Stimulated activated CD8-positive, alpha-beta memory T cell treated with anti-CD3 and anti-CD28 coated beads, Interleukin-2, amount 100 ng/mL, for 1 hour (primary cell): ENCODE measurements at regions not wholly inside any gene's neighbourhood (a gene's known extent, or its start where the extent isn't known, plus 50 kb on each side); places are given as distances from the start of the nearest gene placed in this dataset.
"Not testable (repeated sequence)": the region's sequence is repeated elsewhere in the genome, so short reads cannot be mapped to it uniquely, and the experiment has no call there.

Experiments used
- DNase-seq, 2 donors: peaks; one replicate each; pipeline ENCODE4 v3.0.0-alpha.2; 2020; ENCODE audit warnings: low read depth in 2 of 2

- no peak for DNase-seq
Observed at GRCh38 chrX:43224496-43224895, 431.6 kb upstream of the MAOA start.

- no peak for DNase-seq
Observed at GRCh38 chrX:43225626-43226328, 430.3 kb upstream of the MAOA start.

- no peak for DNase-seq
Observed at GRCh38 chrX:43238461-43238945, 417.6 kb upstream of the MAOA start.

- DNase-seq = no peak
Observed at GRCh38 chrX:43239356-43239755, 416.7 kb upstream of the MAOA start.

GRCh38 chrX:43255596-43255995 lies 400.5 kb upstream of the MAOA start:
- DNase-seq = no peak

- DNase-seq = no peak
Observed at GRCh38 chrX:43266487-43266886, 389.6 kb upstream of the MAOA start.

GRCh38 chrX:43267652-43268051 lies 388.4 kb upstream of the MAOA start:
- DNase-seq = no peak

- DNase-seq = no peak
Observed at GRCh38 chrX:43269201-43269600, 386.9 kb upstream of the MAOA start.

- DNase-seq = no peak
Observed at GRCh38 chrX:43277879-43278278, 378.2 kb upstream of the MAOA start.

GRCh38 chrX:43278440-43278839 lies 377.7 kb upstream of the MAOA start:
- no peak for DNase-seq

- no peak for DNase-seq
Observed at GRCh38 chrX:43279341-43279808, 376.7 kb upstream of the MAOA start.

GRCh38 chrX:43283187-43283586 lies 372.9 kb upstream of the MAOA start:
- DNase-seq = no peak

- DNase-seq = not testable (repeated sequence)
Observed at GRCh38 chrX:43311625-43312024, 344.5 kb upstream of the MAOA start.

- DNase-seq = no peak
Observed at GRCh38 chrX:43313035-43313434, 343.1 kb upstream of the MAOA start.

GRCh38 chrX:43314525-43314924 lies 341.6 kb upstream of the MAOA start:
- no peak for DNase-seq

GRCh38 chrX:43315622-43316021 lies 340.5 kb upstream of the MAOA start:
- DNase-seq = no peak

GRCh38 chrX:43316146-43316545 lies 340.0 kb upstream of the MAOA start:
- no peak for DNase-seq

- DNase-seq = no peak
Observed at GRCh38 chrX:43317378-43317777, 338.7 kb upstream of the MAOA start.

- DNase-seq = no peak
Observed at GRCh38 chrX:43328358-43328946, 327.6 kb upstream of the MAOA start.

- no peak for DNase-seq
Observed at GRCh38 chrX:43333543-43333942, 322.6 kb upstream of the MAOA start.

- no peak for DNase-seq
Observed at GRCh38 chrX:43345166-43345565, 310.9 kb upstream of the MAOA start.

- DNase-seq = peak in 1 of 2 donors; percentile 0
Observed at GRCh38 chrX:43349363-43349762, 306.7 kb upstream of the MAOA start.

- no peak for DNase-seq
Observed at GRCh38 chrX:43350935-43351334, 305.2 kb upstream of the MAOA start.
